Omental fat pad (tissue), 3 donors: ENCODE measurements at regions not wholly inside any gene's neighbourhood (a gene's known extent, or its start where the extent isn't known, plus 50 kb on each side); places are given as distances from the start of the nearest gene placed in this dataset.

ENCODE experiments used
- ATAC-seq: fragments of 150-250 bp; one replicate; pipeline ENCODE4 v1.9.1; 2016; ENCODE audit warnings: mild to moderate bottlenecking, moderate library complexity; ENCODE audit not compliant: low FRiP score
- DNase-seq: peaks from one replicate; pipeline ENCODE4 v3.0.0-alpha.2; 2019; ENCODE audit warnings: low spot score
- CTCF ChIP-seq, 3 donors: fragments of 450-650 bp; IDR thresholded peaks; one replicate each; pipeline ENCODE4 v1.5.1; 2016 to 2017; ENCODE audit warnings: antibody characterized with exemption in 3 of 3, mild to moderate bottlenecking in 3 of 3, moderate library complexity in 2 of 3

DNA sequence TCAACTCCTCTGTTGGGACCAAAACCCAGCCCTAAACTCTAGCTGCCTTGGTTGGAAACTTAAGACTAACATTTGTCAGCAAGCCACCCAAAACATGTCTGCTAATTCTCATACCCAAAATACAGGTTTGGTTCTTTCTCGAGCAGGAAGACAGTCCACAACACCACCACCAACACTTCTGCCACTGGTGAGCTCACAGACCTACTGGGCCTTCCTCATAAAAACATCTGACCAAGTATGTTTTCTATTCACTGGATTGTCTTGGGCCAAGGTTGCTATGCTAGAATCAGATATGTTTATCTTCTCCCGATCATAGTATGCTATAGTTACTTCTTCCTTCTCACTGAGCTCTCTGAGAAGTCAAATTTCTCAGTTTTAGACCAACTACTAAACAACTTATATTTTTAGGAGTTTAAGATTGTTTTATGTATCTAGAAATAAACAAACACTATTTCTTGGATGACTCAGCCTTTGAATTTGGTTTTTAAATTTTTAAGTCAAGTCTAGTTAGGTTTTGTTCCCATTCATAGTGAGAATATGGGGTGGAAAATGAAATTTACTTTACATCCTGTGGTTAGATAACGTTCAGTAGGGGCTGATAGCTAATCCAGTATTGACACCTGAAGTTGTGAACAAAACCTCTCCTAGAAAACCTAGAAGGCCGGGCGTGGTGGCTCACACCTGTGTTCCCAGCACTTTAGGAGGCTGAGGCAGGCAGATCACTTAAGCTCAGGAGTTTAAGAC, 360.5 kb downstream of the RSL24D1 start:
- no peak for TF ChIP-seq CTCF (IDR thresholded peaks at IDR 0.05)
- ATAC-seq, result no peak
- no peak for DNase-seq

GRCh38 chr15:54829821-54830220, 366.9 kb downstream of the RSL24D1 start:
- no peak for DNase-seq

DNA sequence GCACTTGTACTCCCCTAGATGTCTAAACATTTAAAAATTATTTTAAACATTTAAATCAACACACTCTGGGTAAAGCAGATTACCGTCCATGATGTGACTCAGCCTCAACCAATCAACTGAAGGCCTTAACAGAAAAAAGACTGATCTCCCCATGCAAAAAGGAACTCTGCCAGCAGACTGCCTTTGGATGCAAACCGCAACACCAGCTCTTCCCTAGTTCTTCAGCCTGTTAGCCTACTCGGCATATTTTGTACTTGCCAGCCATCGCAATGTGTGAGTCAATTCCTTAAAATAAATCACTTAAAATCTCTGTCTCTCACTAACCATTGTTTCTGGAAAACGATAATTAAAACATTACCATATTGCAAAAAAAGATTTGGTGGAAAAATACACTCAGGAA, 375.9 kb downstream of the RSL24D1 start:
- ATAC-seq, result no peak

More at GRCh38 chr15:54829821-54830220, 366.9 kb downstream of the RSL24D1 start:
- no peak for ATAC-seq
- TF ChIP-seq CTCF (IDR thresholded peaks at IDR 0.05), result no peak

DNA sequence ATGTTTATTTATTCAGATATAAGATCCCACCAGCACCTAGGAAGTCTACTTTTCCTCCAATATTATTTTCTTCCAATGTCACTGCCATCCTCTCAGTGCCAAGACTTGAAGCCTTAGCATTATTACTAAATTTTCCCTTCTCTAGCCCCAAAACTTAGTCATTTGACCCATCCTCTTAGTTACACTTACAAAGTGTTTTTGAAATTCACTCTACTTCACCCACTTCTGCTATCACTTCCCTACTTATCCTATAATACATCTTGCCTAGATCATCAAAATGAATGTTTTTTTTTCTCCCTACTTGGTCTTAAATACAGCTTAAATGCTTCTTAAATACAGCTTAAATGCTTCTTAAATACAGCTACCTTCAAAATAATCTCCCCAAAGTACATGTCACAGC, 376.6 kb downstream of the RSL24D1 start:
- ATAC-seq, result no peak
- TF ChIP-seq CTCF (IDR thresholded peaks at IDR 0.05), result no peak

More for the DNA sequence above, 375.9 kb downstream of the RSL24D1 start:
- DNase-seq, result no peak
- TF ChIP-seq CTCF (IDR thresholded peaks at IDR 0.05), result no peak

DNA sequence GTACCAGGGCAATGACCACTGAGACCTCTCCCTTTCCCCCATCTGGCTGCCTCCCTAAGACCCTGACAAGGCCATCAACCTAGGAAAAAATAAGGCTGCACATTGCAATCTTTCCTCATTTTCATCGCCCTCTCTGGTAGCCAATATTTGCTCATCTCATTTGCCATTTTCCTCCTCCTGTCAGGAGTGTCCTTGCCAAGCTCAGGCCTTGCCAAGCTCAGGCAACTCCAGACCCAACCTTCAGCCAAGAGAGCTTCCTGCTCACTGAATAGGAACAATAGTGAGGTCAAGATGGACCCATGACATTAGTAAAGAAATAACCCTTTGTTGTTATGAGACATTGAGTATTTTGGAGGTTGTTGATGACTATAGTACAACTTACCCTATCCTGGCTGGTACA, 380.3 kb downstream of the RSL24D1 start:
- ATAC-seq (no peak), DNase-seq (no peak)

More for the DNA sequence above, 376.6 kb downstream of the RSL24D1 start:
- DNase-seq, result no peak

GRCh38 chr15:54815556-54815955, 381.2 kb downstream of the RSL24D1 start:
- DNase-seq (no peak), ATAC-seq (no peak)
- TF ChIP-seq CTCF (IDR thresholded peaks at IDR 0.05), result no peak

More for the DNA sequence above, 380.3 kb downstream of the RSL24D1 start:
- no peak for TF ChIP-seq CTCF (IDR thresholded peaks at IDR 0.05)

GRCh38 chr15:54812383-54812782, 384.4 kb downstream of the RSL24D1 start:
- DNase-seq, result no peak
- TF ChIP-seq CTCF (IDR thresholded peaks at IDR 0.05), result no peak
- no peak for ATAC-seq
